HG03159 (cell line): ENCODE measurements at regions not wholly inside any gene's neighbourhood (a gene's known extent, or its start where the extent isn't known, plus 50 kb on each side); places are given as distances from the start of the nearest gene placed in this dataset.

Experiments
- ATAC-seq: cut with Tn5 transposase; IDR thresholded peaks from one replicate; pipeline ENCODE4 v1.9.1; 2021; ENCODE audit warnings: mild to moderate bottlenecking, moderate library complexity; ENCODE audit not compliant: unreplicated experiment

GRCh38 chr3:31482493-31483200 is 50.1 kb upstream of the STT3B start:
- no peak for ATAC-seq
